ENCODE measurements at regions not wholly inside any gene's neighbourhood (a gene's known extent, or its start where the extent isn't known, plus 50 kb on each side); places are given as distances from the start of the nearest gene placed in this dataset.
"Not testable (repeated sequence)": the region's sequence is repeated elsewhere in the genome, so short reads cannot be mapped to it uniquely, and the experiment has no call there.

GRCh38 chr10:65394502-65395297 lies 1531.1 kb upstream of the LRRTM3 start:
- no peak overlapping the region for H3K9ac ChIP-seq (ENCODE audit: low read depth in 1 of 2, low read length in 2 of 2)
- H3K27me3 ChIP-seq (ENCODE audit: control insufficient read depth in 1 of 2, insufficient read depth in 2 of 2, low read length in 2 of 2) = no peaks in the 10 kb centered on the region
- H3K4me1 ChIP-seq (ENCODE audit: control insufficient read depth in 1 of 2, insufficient read depth in 2 of 2, low read length in 2 of 2) = no peaks in the 10 kb centered on the region
- no peak overlapping the region for H3K27ac ChIP-seq (ENCODE audit: low read depth, low read length)
- no peaks in the 10 kb centered on the region for H3K36me3 ChIP-seq (ENCODE audit: control insufficient read depth in 1 of 2, insufficient read depth in 2 of 2, low read length in 2 of 2)
- no peaks in the 10 kb centered on the region for H3K9me3 ChIP-seq (ENCODE audit: control insufficient read depth in 1 of 2, low read length in 2 of 2)
- no peak overlapping the region for H3K4me3 ChIP-seq (ENCODE audit: low read depth in 1 of 2, low read length in 2 of 2)

- H3K36me3 ChIP-seq (ENCODE audit: control insufficient read depth in 1 of 2, insufficient read depth in 2 of 2, low read length in 2 of 2) = no peaks in the 10 kb centered on the region
- H3K4me3 ChIP-seq (ENCODE audit: low read depth in 1 of 2, low read length in 2 of 2) = no peak overlapping the region
- no peak overlapping the region for H3K27ac ChIP-seq (ENCODE audit: low read depth, low read length)
- no peaks in the 10 kb centered on the region for H3K4me1 ChIP-seq (ENCODE audit: control insufficient read depth in 1 of 2, insufficient read depth in 2 of 2, low read length in 2 of 2)
- H3K9me3 ChIP-seq (ENCODE audit: control insufficient read depth in 1 of 2, low read length in 2 of 2) = no peaks in the 10 kb centered on the region
- no peak overlapping the region for H3K9ac ChIP-seq (ENCODE audit: low read depth in 1 of 2, low read length in 2 of 2)
- no peaks in the 10 kb centered on the region for H3K27me3 ChIP-seq (ENCODE audit: control insufficient read depth in 1 of 2, insufficient read depth in 2 of 2, low read length in 2 of 2)
Measured at GRCh38 chr10:65395631-65396030, 1530.2 kb upstream of the LRRTM3 start.

- no peak overlapping the region for H3K27ac ChIP-seq (ENCODE audit: low read depth, low read length)
- no peaks in the 10 kb centered on the region for H3K4me1 ChIP-seq (ENCODE audit: control insufficient read depth in 1 of 2, insufficient read depth in 2 of 2, low read length in 2 of 2)
- H3K4me3 ChIP-seq (ENCODE audit: low read depth in 1 of 2, low read length in 2 of 2) = no peak overlapping the region
- no peaks in the 10 kb centered on the region for H3K9me3 ChIP-seq (ENCODE audit: control insufficient read depth in 1 of 2, low read length in 2 of 2)
- H3K27me3 ChIP-seq (ENCODE audit: control insufficient read depth in 1 of 2, insufficient read depth in 2 of 2, low read length in 2 of 2) = no peaks in the 10 kb centered on the region
- H3K36me3 ChIP-seq (ENCODE audit: control insufficient read depth in 1 of 2, insufficient read depth in 2 of 2, low read length in 2 of 2) = no peaks in the 10 kb centered on the region
- H3K9ac ChIP-seq (ENCODE audit: low read depth in 1 of 2, low read length in 2 of 2) = no peak overlapping the region
Measured at GRCh38 chr10:65396997-65397396, 1528.8 kb upstream of the LRRTM3 start.

- H3K36me3 ChIP-seq (ENCODE audit: control insufficient read depth in 1 of 2, insufficient read depth in 2 of 2, low read length in 2 of 2) = no peaks in the 10 kb centered on the region
- H3K27ac ChIP-seq (ENCODE audit: low read depth, low read length) = no peak overlapping the region
- H3K4me1 ChIP-seq (ENCODE audit: control insufficient read depth in 1 of 2, insufficient read depth in 2 of 2, low read length in 2 of 2) = no peaks in the 10 kb centered on the region
- no peak overlapping the region for H3K9ac ChIP-seq (ENCODE audit: low read depth in 1 of 2, low read length in 2 of 2)
- H3K27me3 ChIP-seq (ENCODE audit: control insufficient read depth in 1 of 2, insufficient read depth in 2 of 2, low read length in 2 of 2) = no peaks in the 10 kb centered on the region
- H3K9me3 ChIP-seq (ENCODE audit: control insufficient read depth in 1 of 2, low read length in 2 of 2) = no peaks in the 10 kb centered on the region
- no peak overlapping the region for H3K4me3 ChIP-seq (ENCODE audit: low read depth in 1 of 2, low read length in 2 of 2)
Measured at GRCh38 chr10:65408401-65408800, 1517.4 kb upstream of the LRRTM3 start.

GRCh38 chr10:65413001-65413400 lies 1512.8 kb upstream of the LRRTM3 start:
- Histone ChIP-seq H3K27ac (ENCODE audit: low read depth, low read length) (no peak overlapping the region), H3K9ac (ENCODE audit: low read depth in 1 of 2, low read length in 2 of 2) (no peak overlapping the region), H3K36me3 (ENCODE audit: control insufficient read depth in 1 of 2, insufficient read depth in 2 of 2, low read length in 2 of 2) (no peaks in the 10 kb centered on the region), H3K4me1 (ENCODE audit: control insufficient read depth in 1 of 2, insufficient read depth in 2 of 2, low read length in 2 of 2) (no peaks in the 10 kb centered on the region), H3K9me3 (ENCODE audit: control insufficient read depth in 1 of 2, low read length in 2 of 2) (no peaks in the 10 kb centered on the region), H3K27me3 (ENCODE audit: control insufficient read depth in 1 of 2, insufficient read depth in 2 of 2, low read length in 2 of 2) (no peaks in the 10 kb centered on the region), H3K4me3 (ENCODE audit: low read depth in 1 of 2, low read length in 2 of 2) (no peak overlapping the region)

- H3K36me3 ChIP-seq (ENCODE audit: control insufficient read depth in 1 of 2, insufficient read depth in 2 of 2, low read length in 2 of 2) = no peaks in the 10 kb centered on the region
- no peaks in the 10 kb centered on the region for H3K4me1 ChIP-seq (ENCODE audit: control insufficient read depth in 1 of 2, insufficient read depth in 2 of 2, low read length in 2 of 2)
Measured at GRCh38 chr10:65415318-65415717, 1510.5 kb upstream of the LRRTM3 start.

GRCh38 chr10:65416094-65416493 lies 1509.7 kb upstream of the LRRTM3 start:
- Histone ChIP-seq H3K9me3 (ENCODE audit: control insufficient read depth in 1 of 2, low read length in 2 of 2) (no peaks in the 10 kb centered on the region), H3K27me3 (ENCODE audit: control insufficient read depth in 1 of 2, insufficient read depth in 2 of 2, low read length in 2 of 2) (no peaks in the 10 kb centered on the region), H3K4me1 (ENCODE audit: control insufficient read depth in 1 of 2, insufficient read depth in 2 of 2, low read length in 2 of 2) (no peaks in the 10 kb centered on the region), H3K36me3 (ENCODE audit: control insufficient read depth in 1 of 2, insufficient read depth in 2 of 2, low read length in 2 of 2) (no peaks in the 10 kb centered on the region), H3K27ac (ENCODE audit: low read depth, low read length) (no peak overlapping the region), H3K9ac (ENCODE audit: low read depth in 1 of 2, low read length in 2 of 2) (no peak overlapping the region), H3K4me3 (ENCODE audit: low read depth in 1 of 2, low read length in 2 of 2) (no peak overlapping the region)

More at GRCh38 chr10:65415318-65415717, 1510.5 kb upstream of the LRRTM3 start:
- Histone ChIP-seq H3K27me3 (ENCODE audit: control insufficient read depth in 1 of 2, insufficient read depth in 2 of 2, low read length in 2 of 2) (no peaks in the 10 kb centered on the region), H3K4me3 (ENCODE audit: low read depth in 1 of 2, low read length in 2 of 2) (no peak overlapping the region), H3K27ac (ENCODE audit: low read depth, low read length) (no peak overlapping the region), H3K9ac (ENCODE audit: low read depth in 1 of 2, low read length in 2 of 2) (no peak overlapping the region), H3K9me3 (ENCODE audit: control insufficient read depth in 1 of 2, low read length in 2 of 2) (no peaks in the 10 kb centered on the region)

GRCh38 chr10:65419629-65420028 lies 1506.2 kb upstream of the LRRTM3 start:
- Histone ChIP-seq H3K36me3 (ENCODE audit: control insufficient read depth in 1 of 2, insufficient read depth in 2 of 2, low read length in 2 of 2) (no peaks in the 10 kb centered on the region), H3K4me1 (ENCODE audit: control insufficient read depth in 1 of 2, insufficient read depth in 2 of 2, low read length in 2 of 2) (no peaks in the 10 kb centered on the region), H3K4me3 (ENCODE audit: low read depth in 1 of 2, low read length in 2 of 2) (no peak overlapping the region), H3K27ac (ENCODE audit: low read depth, low read length) (no peak overlapping the region), H3K9ac (ENCODE audit: low read depth in 1 of 2, low read length in 2 of 2) (no peak overlapping the region), H3K27me3 (ENCODE audit: control insufficient read depth in 1 of 2, insufficient read depth in 2 of 2, low read length in 2 of 2) (no peaks in the 10 kb centered on the region), H3K9me3 (ENCODE audit: control insufficient read depth in 1 of 2, low read length in 2 of 2) (no peaks in the 10 kb centered on the region)

GRCh38 chr10:65423043-65423442 lies 1502.8 kb upstream of the LRRTM3 start:
- Histone ChIP-seq H3K27me3 (ENCODE audit: control insufficient read depth in 1 of 2, insufficient read depth in 2 of 2, low read length in 2 of 2) (no peaks in the 10 kb centered on the region), H3K27ac (ENCODE audit: low read depth, low read length) (no peak overlapping the region), H3K4me1 (ENCODE audit: control insufficient read depth in 1 of 2, insufficient read depth in 2 of 2, low read length in 2 of 2) (no peaks in the 10 kb centered on the region), H3K4me3 (ENCODE audit: low read depth in 1 of 2, low read length in 2 of 2) (no peak overlapping the region), H3K9ac (ENCODE audit: low read depth in 1 of 2, low read length in 2 of 2) (no peak overlapping the region), H3K9me3 (ENCODE audit: control insufficient read depth in 1 of 2, low read length in 2 of 2) (peaks cover 0 to 3% of the 10 kb centered on the region in 2 donors), H3K36me3 (ENCODE audit: control insufficient read depth in 1 of 2, insufficient read depth in 2 of 2, low read length in 2 of 2) (no peaks in the 10 kb centered on the region)

- not testable (repeated sequence) for H3K27ac ChIP-seq (ENCODE audit: low read depth, low read length); H3K27me3 ChIP-seq (ENCODE audit: control insufficient read depth in 1 of 2, insufficient read depth in 2 of 2, low read length in 2 of 2); H3K36me3 ChIP-seq (ENCODE audit: control insufficient read depth in 1 of 2, insufficient read depth in 2 of 2, low read length in 2 of 2); H3K4me1 ChIP-seq (ENCODE audit: control insufficient read depth in 1 of 2, insufficient read depth in 2 of 2, low read length in 2 of 2); H3K9ac ChIP-seq (ENCODE audit: low read depth in 1 of 2, low read length in 2 of 2); H3K4me3 ChIP-seq (ENCODE audit: low read depth in 1 of 2, low read length in 2 of 2); H3K9me3 ChIP-seq (ENCODE audit: control insufficient read depth in 1 of 2, low read length in 2 of 2)
Measured at GRCh38 chr10:65429381-65429780, 1496.5 kb upstream of the LRRTM3 start.
